A673 (cell line): ENCODE measurements at regions not wholly inside any gene's neighbourhood (a gene's known extent, or its start where the extent isn't known, plus 50 kb on each side); places are given as distances from the start of the nearest gene placed in this dataset.

Experiments used
- BruUV-seq: library from RNA; stranded (reverse); fragments of 400-500 nt; replicated peaks from 2 replicates; lab custom pipeline; 2021; lab: Mats Ljungman, UMichigan
- CTCF ChIA-PET: fragments of 300-600 bp; sonication (Branson Sonifier 250); formaldehyde crosslinking; loops from one replicate; lab custom pipeline; 2022; ENCODE audit warnings: antibody characterized with exemption; lab: Charles Lee
- POLR2A ChIA-PET: fragments of 300-600 bp; sonication (Branson Sonifier 250); formaldehyde crosslinking; loops from one replicate; lab custom pipeline; 2022; ENCODE audit warnings: antibody characterized with exemption; ENCODE audit not compliant: low non-redundant PET; lab: Charles Lee
- DNase-seq: peaks from one replicate; pipeline ENCODE4 v3.0.0-alpha.2; 2015; ENCODE audit warnings: low spot score
- H3K27ac ChIP-seq: fragments of 200-600 bp; sonication (generic); 2 replicates; pipeline ENCODE4 v1.5.1; 2016; ENCODE audit warnings: mixed run types, low read depth, mild to moderate bottlenecking, mixed read lengths, antibody characterized with exemption, low read length; ENCODE audit not compliant: poor library complexity, severe bottlenecking
- H3K27me3 ChIP-seq: fragments of 200-600 bp; sonication (generic); replicated peaks from 2 replicates; pipeline ENCODE4 v1.6.1; 2017; ENCODE audit warnings: mixed run types, low read depth, mild to moderate bottlenecking, mixed read lengths, antibody characterized with exemption, low read length; ENCODE audit not compliant: insufficient read depth, poor library complexity
- H3K36me3 ChIP-seq: fragments of 200-600 bp; sonication (generic); 2 replicates; pipeline ENCODE4 v1.6.1; 2016; ENCODE audit warnings: mixed run types, mild to moderate bottlenecking, mixed read lengths, antibody characterized with exemption, low read length; ENCODE audit not compliant: insufficient read depth, poor library complexity, severe bottlenecking
- H3K4me1 ChIP-seq: fragments of 200-600 bp; sonication (generic); 2 replicates; pipeline ENCODE4 v1.6.1; 2017; ENCODE audit warnings: mixed run types, mild to moderate bottlenecking, mixed read lengths, antibody characterized with exemption, low read length; ENCODE audit not compliant: insufficient read depth, poor library complexity, severe bottlenecking
- H3K4me3 ChIP-seq: fragments of 200-600 bp; sonication (generic); 2 replicates; pipeline ENCODE4 v1.5.1; 2016; ENCODE audit warnings: low read depth, mixed run types, mild to moderate bottlenecking, mixed read lengths, low read length; ENCODE audit not compliant: poor library complexity, severe bottlenecking
- H3K9me3 ChIP-seq: fragments of 200-600 bp; sonication (generic); 2 replicates; pipeline ENCODE4 v1.6.1; 2016; ENCODE audit warnings: mixed run types, low read depth, mild to moderate bottlenecking, mixed read lengths, antibody characterized with exemption, low read length; ENCODE audit not compliant: poor library complexity, severe bottlenecking
- CTCF ChIP-seq: fragments of 300-800, 200-600 bp; sonication (generic); conservative IDR thresholded peaks from 2 replicates; pipeline ENCODE4 v1.5.1; 2017; ENCODE audit warnings: low read depth, mild to moderate bottlenecking, antibody characterized with exemption, low read length, moderate library complexity, mixed read lengths
- EZH2 ChIP-seq: fragments of 200-600 bp; sonication (generic); IDR thresholded peaks from 2 replicates; pipeline ENCODE4 v1.6.1; 2017; ENCODE audit warnings: borderline replicate concordance, low read depth, mild to moderate bottlenecking, mixed read lengths, antibody characterized with exemption, low read length; ENCODE audit not compliant: poor library complexity, severe bottlenecking
- intact Hi-C: fragments of 100-400 bp; cut with micrococcal nuclease; formaldehyde crosslinking; loops from one replicate; pipeline ENCODE4 v1.10.0; 2022; ENCODE audit not compliant: unreplicated experiment

GRCh38 chr6:1018041-1018440 lies 293.9 kb upstream of the FOXQ1 start:
- CTCF ChIA-PET: no interaction called here
- Histone ChIP-seq H3K4me3 (no peak overlapping the region), H3K9me3 (peaks cover 3% of the 10 kb centered on the region), H3K27me3 (peaks cover 74% of the 10 kb centered on the region), H3K4me1 (no peaks in the 10 kb centered on the region), H3K36me3 (no peaks in the 10 kb centered on the region), H3K27ac (no peak overlapping the region)
- no peak for DNase-seq
- intact Hi-C loops: no loop called here
- POLR2A ChIA-PET: no interaction called here
- TF ChIP-seq EZH2 (no peak), CTCF (no peak)
- BruUV-seq: no TSS peak

GRCh38 chr6:1016329-1017302 lies 295.3 kb upstream of the FOXQ1 start:
- POLR2A ChIA-PET: no interaction called here
- H3K27ac ChIP-seq: no peak overlapping the region
- no peaks in the 10 kb centered on the region for H3K4me1 ChIP-seq
- intact Hi-C loops: no loop called here
- no TSS peak for BruUV-seq
- DNase-seq: no peak
- CTCF ChIA-PET: no interaction called here
- peaks cover 77% of the 10 kb centered on the region for H3K27me3 ChIP-seq
- H3K9me3 ChIP-seq: no peaks in the 10 kb centered on the region
- TF ChIP-seq EZH2 (no peak), CTCF (no peak)
- no peak overlapping the region for H3K4me3 ChIP-seq
- H3K36me3 ChIP-seq: no peaks in the 10 kb centered on the region

GRCh38 chr6:1015825-1016224 lies 296.1 kb upstream of the FOXQ1 start:
- no TSS peak for BruUV-seq
- DNase-seq: peak; percentile 5
- no peaks in the 10 kb centered on the region for H3K36me3 ChIP-seq
- H3K9me3 ChIP-seq: no peaks in the 10 kb centered on the region
- POLR2A ChIA-PET: no interaction called here
- CTCF ChIA-PET: no interaction called here
- intact Hi-C loops: no loop called here
- no peaks in the 10 kb centered on the region for H3K4me1 ChIP-seq
- no peak overlapping the region for H3K4me3 ChIP-seq
- no peak for TF ChIP-seq EZH2
- TF ChIP-seq CTCF: peak; percentile 34; the same call in 1 of the 2 replicates
- H3K27me3 ChIP-seq: peaks cover 79% of the 10 kb centered on the region
- no peak overlapping the region for H3K27ac ChIP-seq
